Ascending aorta (tissue), 2 donors: ENCODE measurements at regions not wholly inside any gene's neighbourhood (a gene's known extent, or its start where the extent isn't known, plus 50 kb on each side); places are given as distances from the start of the nearest gene placed in this dataset.

ENCODE experiments used
- DNase-seq, 2 donors: peaks; one replicate each; pipeline ENCODE4 v3.0.0-alpha.2; 2019; ENCODE audit warnings: low spot score in 2 of 2
- H3K27ac ChIP-seq, 2 donors: fragments of 200-600 bp; sonication (generic); one replicate each; pipeline ENCODE4 v1.5.1; 2016 to 2017; ENCODE audit warnings: mild to moderate bottlenecking in 1 of 2
- H3K27me3 ChIP-seq: fragments of 200-600 bp; sonication (generic); one replicate; pipeline ENCODE4 v1.5.1; 2017
- H3K36me3 ChIP-seq, 2 donors: fragments of 200-600 bp; sonication (generic); one replicate each; pipeline ENCODE4 v1.5.1; 2016
- H3K4me1 ChIP-seq, 2 donors: fragments of 200-600 bp; sonication (generic); one replicate each; pipeline ENCODE4 v1.5.1; 2016 to 2017; ENCODE audit warnings: mild to moderate bottlenecking in 1 of 2
- H3K4me3 ChIP-seq, 2 donors: fragments of 200-600 bp; sonication (generic); one replicate each; pipeline ENCODE4 v1.5.1; 2016 to 2017; ENCODE audit warnings: mild to moderate bottlenecking in 1 of 2
- H3K9me3 ChIP-seq, 2 donors: fragments of 200-600 bp; sonication (generic); one replicate each; pipeline ENCODE4 v1.5.1; 2016
- CTCF ChIP-seq, 3 experiments: fragments of 200-600 bp in 2 of 3; fragments of 450-650 bp in 1 of 3; sonication (generic) in 2 of 3; IDR thresholded peaks; one replicate each; pipeline ENCODE4 v1.5.1; 2016 to 2019; ENCODE audit warnings: antibody characterized with exemption in 3 of 3, mild to moderate bottlenecking in 1 of 3, moderate library complexity in 1 of 3
- intact Hi-C: fragments of 100-400 bp; cut with DNase I; formaldehyde crosslinking; loops from one replicate; pipeline ENCODE4 v1.15.1; 2023

DNA sequence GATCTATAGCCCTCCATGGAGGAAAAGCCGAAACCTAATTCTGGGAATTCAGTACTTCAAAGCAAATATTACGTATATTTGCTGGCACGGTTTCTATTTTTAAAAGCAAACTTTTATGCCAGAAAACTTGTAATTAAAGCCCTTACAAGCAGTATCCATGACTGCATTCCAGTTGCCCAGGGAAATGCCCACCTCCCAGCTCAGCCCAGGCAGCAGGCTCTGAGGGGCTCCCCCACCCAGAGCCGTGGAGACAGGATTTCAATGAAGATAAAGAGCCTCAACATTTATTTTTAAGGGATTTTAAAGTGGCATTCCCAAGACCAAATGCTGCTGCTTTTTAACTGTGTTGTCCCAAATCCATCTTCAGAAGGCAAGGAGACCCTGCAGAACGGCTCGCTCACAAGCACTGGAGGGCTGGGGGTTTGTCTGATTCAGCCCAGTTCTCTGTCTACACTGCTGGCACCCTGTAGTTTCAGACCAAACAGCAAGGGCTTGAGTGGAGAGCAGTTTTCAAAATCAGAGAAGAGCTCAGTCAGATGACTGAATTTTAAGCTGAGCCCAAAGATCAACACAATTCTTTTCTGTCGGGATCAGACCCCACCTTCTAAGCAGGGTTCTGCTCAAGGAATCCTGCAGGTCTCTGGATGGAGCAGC lies 105.1 kb downstream of the KCNF1 start:
- no peak for TF ChIP-seq CTCF (IDR thresholded peaks at IDR 0.05)
- H3K27me3 ChIP-seq: no peaks in the 10 kb centered on the region
- no peak overlapping the region for H3K27ac ChIP-seq
- DNase-seq: no peak
- H3K4me3 ChIP-seq: no peak overlapping the region
- no peaks in the 10 kb centered on the region for H3K36me3 ChIP-seq
- intact Hi-C loops: no loop called here
- no peaks in the 10 kb centered on the region for H3K4me1 ChIP-seq
- H3K9me3 ChIP-seq: no peaks in the 10 kb centered on the region

DNA sequence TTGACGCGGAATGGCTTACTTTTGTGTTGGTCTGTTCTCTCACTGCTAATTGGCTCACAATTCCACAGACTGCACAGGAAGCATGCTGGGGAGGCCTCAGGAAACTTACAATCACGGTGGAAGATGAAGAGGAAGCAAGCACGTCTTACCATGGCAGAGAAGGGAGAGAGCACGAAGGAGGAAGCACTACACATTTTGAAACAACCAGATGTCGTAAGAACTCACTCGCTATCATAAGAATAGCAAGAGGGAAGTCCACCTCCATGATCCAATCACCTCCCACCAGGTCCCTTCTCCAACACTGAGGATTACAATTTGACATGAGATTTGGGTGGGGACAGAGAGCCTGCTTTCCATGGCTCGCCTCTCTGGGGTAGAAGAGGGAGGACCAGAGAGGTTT lies 106.2 kb downstream of the KCNF1 start:
- Histone ChIP-seq H3K9me3 (no peaks in the 10 kb centered on the region), H3K36me3 (no peaks in the 10 kb centered on the region), H3K4me1 (no peaks in the 10 kb centered on the region), H3K4me3 (no peak overlapping the region), H3K27me3 (no peaks in the 10 kb centered on the region), H3K27ac (no peak overlapping the region)
- intact Hi-C loops: no loop called here
- DNase-seq: no peak
- no peak for TF ChIP-seq CTCF (IDR thresholded peaks at IDR 0.05)

DNA sequence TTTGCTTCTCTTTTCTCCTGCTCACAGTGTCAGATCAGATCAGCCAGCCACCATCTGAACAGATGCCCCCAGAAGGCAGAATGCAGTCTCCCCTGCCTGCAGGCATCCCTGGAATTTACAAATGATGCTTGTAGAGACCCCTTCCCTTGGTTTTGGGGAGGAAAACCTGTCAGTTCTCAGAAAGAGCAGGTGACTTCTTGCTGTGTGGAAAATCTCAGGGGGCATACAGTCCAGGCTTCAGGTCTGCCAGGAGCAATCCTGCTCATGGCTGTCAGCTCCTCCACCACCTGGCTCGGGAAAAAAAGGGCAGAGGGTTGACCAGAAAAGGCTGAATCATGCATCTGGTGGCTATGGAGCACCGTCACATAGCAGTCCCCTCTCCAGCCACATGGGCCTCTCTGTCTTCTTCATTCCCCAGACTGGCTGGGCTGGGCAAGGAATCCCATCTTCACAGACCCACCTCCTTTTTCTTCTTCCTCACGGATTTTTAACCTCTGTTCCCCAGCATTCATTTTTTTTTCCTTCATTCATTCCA lies 107.0 kb downstream of the KCNF1 start:
- TF ChIP-seq CTCF (IDR thresholded peaks at IDR 0.05): no peak
- Histone ChIP-seq H3K4me1 (no peaks in the 10 kb centered on the region), H3K27ac (no peak overlapping the region), H3K4me3 (no peak overlapping the region), H3K36me3 (no peaks in the 10 kb centered on the region), H3K27me3 (no peaks in the 10 kb centered on the region), H3K9me3 (no peaks in the 10 kb centered on the region)
- no peak for DNase-seq
- intact Hi-C loops: no loop called here

DNA sequence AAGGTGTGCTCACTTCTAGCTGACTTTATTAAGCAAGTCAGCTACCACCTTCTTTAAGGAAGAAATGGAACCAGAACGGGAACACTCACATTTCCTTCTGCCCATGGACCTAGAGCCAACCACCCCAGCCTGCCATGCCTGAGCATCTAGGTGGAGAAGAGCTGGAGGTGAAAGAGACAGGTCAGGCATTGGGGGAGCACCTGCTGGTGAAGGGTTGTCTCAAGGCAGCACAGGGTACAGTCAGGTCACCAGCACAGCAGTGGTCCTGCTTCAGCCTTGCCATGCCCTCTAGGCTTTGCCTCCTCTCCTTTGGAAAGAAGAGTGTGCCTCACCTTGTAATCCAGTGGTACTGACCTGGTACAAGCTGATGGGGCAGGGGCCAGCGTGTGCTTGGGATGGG lies 107.9 kb downstream of the KCNF1 start:
- DNase-seq: no peak
- intact Hi-C loops: no loop called here
- no peak overlapping the region for H3K4me3 ChIP-seq
- no peaks in the 10 kb centered on the region for H3K27me3 ChIP-seq
- no peak for TF ChIP-seq CTCF (IDR thresholded peaks at IDR 0.05)
- no peak overlapping the region for H3K27ac ChIP-seq
- no peaks in the 10 kb centered on the region for H3K4me1 ChIP-seq
- H3K36me3 ChIP-seq: no peaks in the 10 kb centered on the region
- no peaks in the 10 kb centered on the region for H3K9me3 ChIP-seq

DNA sequence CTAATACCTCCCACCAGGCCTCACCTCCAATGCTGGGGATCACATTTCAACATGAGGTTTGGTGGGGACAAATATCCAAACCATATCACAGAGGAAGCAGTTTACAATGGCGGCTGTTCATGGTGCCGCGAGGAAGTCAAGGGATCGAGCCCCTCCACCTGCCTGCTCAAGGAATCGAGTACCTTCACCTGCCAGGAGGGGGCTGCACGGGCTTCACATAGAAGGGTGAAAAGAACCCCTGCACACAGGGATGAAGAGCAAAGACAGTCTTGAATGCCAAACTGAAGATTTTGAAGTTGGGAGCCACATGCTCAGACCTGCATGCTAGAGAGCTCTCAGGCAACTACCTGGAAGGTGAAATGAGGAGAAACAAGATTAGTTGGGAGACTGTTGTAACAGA lies 110.3 kb downstream of the KCNF1 start:
- no peaks in the 10 kb centered on the region for H3K27me3 ChIP-seq
- no peak overlapping the region for H3K4me3 ChIP-seq
- TF ChIP-seq CTCF (IDR thresholded peaks at IDR 0.05): no peak
- no peaks in the 10 kb centered on the region for H3K4me1 ChIP-seq
- no peak overlapping the region for H3K27ac ChIP-seq
- H3K9me3 ChIP-seq: no peaks in the 10 kb centered on the region
- H3K36me3 ChIP-seq: no peaks in the 10 kb centered on the region
- no peak for DNase-seq
- intact Hi-C loops: no loop called here
